Skin of body (tissue), 1 donor: ENCODE measurements at regions not wholly inside any gene's neighbourhood (a gene's known extent, or its start where the extent isn't known, plus 50 kb on each side); places are given as distances from the start of the nearest gene placed in this dataset.
"Not testable (repeated sequence)": the region's sequence is repeated elsewhere in the genome, so short reads cannot be mapped to it uniquely, and the experiment has no call there.

Source experiments
- DNase-seq: peaks from one replicate; lab custom pipeline; 2025; lab: John Stamatoyannopoulos, UW

- peak; percentile 74 for DNase-seq
These were observed 171.2 kb downstream of the ASB1 start for GRCh38 chr2:238597638-238598528.

- DNase-seq: no peak
These were observed 172.2 kb downstream of the ASB1 start for GRCh38 chr2:238598802-238599530.

GRCh38 chr2:238599549-238600505 is 173.1 kb downstream of the ASB1 start:
- DNase-seq: peak; percentile 27

- DNase-seq: no peak
These were observed 174.0 kb downstream of the ASB1 start for GRCh38 chr2:238600506-238601432.

- DNase-seq: peak; percentile 24
These were observed 174.9 kb downstream of the ASB1 start for GRCh38 chr2:238601433-238602222.

- DNase-seq: peak; percentile 41
These were observed 175.7 kb downstream of the ASB1 start for GRCh38 chr2:238602223-238602960.

- no peak for DNase-seq
These were observed 176.9 kb downstream of the ASB1 start for GRCh38 chr2:238603596-238603995.

- DNase-seq: no peak
These were observed 179.6 kb downstream of the ASB1 start for GRCh38 chr2:238606311-238606710.

GRCh38 chr2:238613610-238614009 is 186.9 kb downstream of the ASB1 start:
- no peak for DNase-seq

GRCh38 chr2:238614376-238614775 is 187.6 kb downstream of the ASB1 start:
- DNase-seq: no peak

GRCh38 chr2:238615187-238615586 is 188.5 kb downstream of the ASB1 start:
- DNase-seq: no peak

- DNase-seq: no peak
These were observed 190.0 kb downstream of the ASB1 start for GRCh38 chr2:238616681-238617080.

GRCh38 chr2:238618494-238619283 is 192.0 kb downstream of the ASB1 start:
- not testable (repeated sequence) for DNase-seq

GRCh38 chr2:238627899-238628298 is 201.2 kb downstream of the ASB1 start:
- no peak for DNase-seq

GRCh38 chr2:238629064-238629463 is 202.3 kb downstream of the ASB1 start:
- DNase-seq: no peak

GRCh38 chr2:238631491-238632180 is 204.9 kb downstream of the ASB1 start:
- DNase-seq: no peak
